Transverse colon (tissue), 4 donors: ENCODE measurements at regions not wholly inside any gene's neighbourhood (a gene's known extent, or its start where the extent isn't known, plus 50 kb on each side); places are given as distances from the start of the nearest gene placed in this dataset.

Experiments
- DNase-seq: peaks from one replicate; pipeline ENCODE4 v3.0.0-alpha.2; 2019
- H3K27ac ChIP-seq, 4 donors: fragments of 200-600 bp; sonication (generic); 2 replicates each; pipeline ENCODE4 v1.5.1; 2016 to 2018; ENCODE audit warnings: inconsistent platforms in 4 of 4
- H3K27me3 ChIP-seq: fragments of 200-600 bp; sonication (generic); 2 replicates; pipeline ENCODE4 v1.5.1; 2017; ENCODE audit warnings: inconsistent platforms
- H3K36me3 ChIP-seq, 4 donors: fragments of 200-600 bp; sonication (generic); 2 replicates each; pipeline ENCODE4 v1.5.1; 2017 to 2019; ENCODE audit warnings: inconsistent platforms in 4 of 4
- H3K4me1 ChIP-seq, 4 donors: fragments of 200-600 bp; sonication (generic); 2 replicates each; pipeline ENCODE4 v1.5.1; 2017 to 2020; ENCODE audit warnings: inconsistent platforms in 4 of 4
- H3K4me3 ChIP-seq, 4 donors: fragments of 200-600 bp; sonication (generic); 1 replicate in 1 of 4; 2 replicates in 3 of 4; pipeline versions ENCODE4 v1.5.1 to v1.6.1; 2017 to 2019; ENCODE audit warnings: inconsistent platforms in 4 of 4
- H3K9me3 ChIP-seq, 2 donors: fragments of 200-600 bp; sonication (generic); 2 replicates each; pipeline ENCODE4 v1.5.1; 2017 to 2019; ENCODE audit warnings: inconsistent platforms in 2 of 2
- EP300 ChIP-seq: sonication (generic); formaldehyde crosslinking; IDR thresholded peaks from one replicate; pipeline ENCODE4 v1.6.1; 2017; ENCODE audit warnings: antibody characterized with exemption, low read depth
- POLR2A ChIP-seq: fragments of 450-650 bp; IDR thresholded peaks from one replicate; pipeline ENCODE4 v1.6.1; 2016; ENCODE audit warnings: antibody characterized with exemption, mild to moderate bottlenecking, moderate library complexity
- POLR2AphosphoS5 ChIP-seq, 3 donors: sonication (generic); formaldehyde crosslinking; IDR thresholded peaks; one replicate each; pipeline ENCODE4 v1.6.1; 2016; ENCODE audit warnings: antibody characterized with exemption in 3 of 3
- WGBS, 2 donors: methylation state at CpG; one replicate each; pipeline ENCODE4 v1.1.5; 2018; ENCODE audit warnings: low coverage in 1 of 2; 5-methylcytosine and 5-hydroxymethylcytosine counted together
- in situ Hi-C, 4 donors: fragments of 200-750 bp; cut with MboI; loops; one replicate each; pipeline versions ENCODE4 v1.15.0 to v1.15.1; 2017; ENCODE audit warnings: low sequenced_read_pairs in 3 of 4, low pct_ligation_motif_present in 1 of 4, low pct_unique_long_range_greater_than_20kb in 1 of 4
- intact Hi-C: fragments of 100-400 bp; cut with DNase I; formaldehyde crosslinking; loops from one replicate; pipeline ENCODE4 v1.15.1; 2023; ENCODE audit warnings: low total_unique reads
- TF ChIP-seq, protein P1 (sequence below), 5 experiments: fragments of 200-600 bp in 3 of 5; fragments of 450-650 bp in 2 of 5; sonication (generic) in 3 of 5; IDR thresholded peaks; 1 replicate in 2 of 5; 2 replicates in 3 of 5; pipeline ENCODE4 v1.5.1; 2016 to 2017; ENCODE audit warnings: antibody characterized with exemption in 5 of 5, inconsistent platforms in 3 of 5, mild to moderate bottlenecking in 2 of 5, moderate library complexity in 1 of 5

DNA sequence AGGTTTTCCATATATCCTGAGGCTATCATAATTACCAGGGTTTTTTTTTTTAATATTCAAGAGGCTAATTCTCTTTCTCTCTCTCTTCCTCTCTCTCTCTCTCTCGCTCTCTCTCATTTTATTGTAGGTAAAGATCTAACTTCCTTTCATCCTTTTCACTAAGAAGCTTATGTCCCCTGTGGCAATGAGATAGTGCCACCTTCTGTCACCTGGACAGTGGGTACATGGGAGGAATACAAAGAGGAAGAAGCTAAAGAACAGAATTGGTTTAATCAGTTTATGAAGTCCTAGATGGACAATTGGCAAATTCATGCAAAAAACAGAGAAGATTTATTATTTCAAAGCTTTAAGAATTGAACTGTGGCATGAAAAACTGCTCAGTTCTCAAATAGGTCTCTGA, 1582.3 kb upstream of the TMEFF2 start:
- no peak for TF ChIP-seq EP300
- TF ChIP-seq, protein P1, sequence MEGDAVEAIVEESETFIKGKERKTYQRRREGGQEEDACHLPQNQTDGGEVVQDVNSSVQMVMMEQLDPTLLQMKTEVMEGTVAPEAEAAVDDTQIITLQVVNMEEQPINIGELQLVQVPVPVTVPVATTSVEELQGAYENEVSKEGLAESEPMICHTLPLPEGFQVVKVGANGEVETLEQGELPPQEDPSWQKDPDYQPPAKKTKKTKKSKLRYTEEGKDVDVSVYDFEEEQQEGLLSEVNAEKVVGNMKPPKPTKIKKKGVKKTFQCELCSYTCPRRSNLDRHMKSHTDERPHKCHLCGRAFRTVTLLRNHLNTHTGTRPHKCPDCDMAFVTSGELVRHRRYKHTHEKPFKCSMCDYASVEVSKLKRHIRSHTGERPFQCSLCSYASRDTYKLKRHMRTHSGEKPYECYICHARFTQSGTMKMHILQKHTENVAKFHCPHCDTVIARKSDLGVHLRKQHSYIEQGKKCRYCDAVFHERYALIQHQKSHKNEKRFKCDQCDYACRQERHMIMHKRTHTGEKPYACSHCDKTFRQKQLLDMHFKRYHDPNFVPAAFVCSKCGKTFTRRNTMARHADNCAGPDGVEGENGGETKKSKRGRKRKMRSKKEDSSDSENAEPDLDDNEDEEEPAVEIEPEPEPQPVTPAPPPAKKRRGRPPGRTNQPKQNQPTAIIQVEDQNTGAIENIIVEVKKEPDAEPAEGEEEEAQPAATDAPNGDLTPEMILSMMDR (IDR thresholded peaks at IDR 0.05) = no peak
- TF ChIP-seq POLR2A = no peak
- TF ChIP-seq POLR2AphosphoS5 (IDR thresholded peaks at IDR 0.05) = no peak
- no peak overlapping the region for H3K27ac ChIP-seq
- WGBS, 2 donors = 51 to 100% methylated on average over 1 of the region's 1 CpG
- intact Hi-C loops (no loop called here), in situ Hi-C loops (no loop called here)
- DNase-seq = no peak
- H3K4me3 ChIP-seq = no peak overlapping the region
- no peaks in the 10 kb centered on the region for H3K9me3 ChIP-seq
- H3K27me3 ChIP-seq = no peaks in the 10 kb centered on the region
- no peaks in the 10 kb centered on the region for H3K4me1 ChIP-seq
- no peaks in the 10 kb centered on the region for H3K36me3 ChIP-seq

DNA sequence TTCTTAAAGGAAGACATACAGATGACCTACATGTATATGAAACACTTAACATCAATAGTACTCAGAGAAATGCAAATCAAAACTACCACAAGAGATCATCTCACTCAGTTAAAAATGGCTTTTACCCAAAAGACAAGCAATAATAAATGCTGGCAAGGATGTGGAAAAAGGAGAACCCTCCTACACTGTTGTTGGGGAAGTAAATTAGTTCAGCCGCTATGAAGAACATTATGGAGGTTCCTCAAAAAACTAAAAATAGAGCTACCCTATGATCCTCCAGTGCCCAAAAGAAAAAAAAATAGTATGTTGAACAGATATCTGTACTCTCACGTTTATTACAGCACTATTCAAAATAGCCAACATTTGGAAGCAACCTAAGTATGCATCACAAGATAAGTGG, 1579.4 kb upstream of the TMEFF2 start:
- TF ChIP-seq EP300 (no peak), POLR2A (no peak), POLR2AphosphoS5 (IDR thresholded peaks at IDR 0.05) (no peak)
- TF ChIP-seq, protein P1 (IDR thresholded peaks at IDR 0.05) = no peak
- 55 to 77% methylated on average over 2 of the region's 2 CpGs for WGBS, 2 donors
- no peak overlapping the region for H3K4me3 ChIP-seq
- DNase-seq = no peak
- in situ Hi-C loops = no loop called here
- H3K27me3 ChIP-seq = no peaks in the 10 kb centered on the region
- intact Hi-C loops = no loop called here
- H3K9me3 ChIP-seq = no peaks in the 10 kb centered on the region
- no peaks in the 10 kb centered on the region for H3K4me1 ChIP-seq
- H3K36me3 ChIP-seq = no peaks in the 10 kb centered on the region
- H3K27ac ChIP-seq = no peak overlapping the region

DNA sequence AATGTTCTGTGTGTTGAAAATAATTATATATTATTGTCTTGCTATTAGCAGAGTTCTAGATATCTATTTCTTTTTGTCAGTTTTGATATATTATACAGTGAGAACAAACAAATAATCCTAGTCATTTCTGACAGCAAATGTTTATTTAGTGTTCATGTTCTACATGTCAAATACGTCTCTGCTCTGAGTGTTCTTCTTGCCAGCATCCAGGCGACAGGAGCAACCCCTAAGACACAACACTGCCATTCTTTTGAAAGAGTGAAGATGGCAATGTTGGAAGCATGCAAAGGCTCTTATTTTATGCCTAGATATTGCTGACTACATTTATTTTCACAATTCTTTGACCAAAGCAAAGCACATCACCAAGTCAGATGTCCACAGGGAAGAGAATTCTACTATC, 1556.6 kb upstream of the TMEFF2 start:
- no peak for DNase-seq
- intact Hi-C loops (no loop called here), in situ Hi-C loops (no loop called here)
- Histone ChIP-seq H3K4me3 (no peak overlapping the region), H3K9me3 (no peaks in the 10 kb centered on the region), H3K27ac (no peak overlapping the region), H3K36me3 (no peaks in the 10 kb centered on the region), H3K27me3 (no peaks in the 10 kb centered on the region), H3K4me1 (no peaks in the 10 kb centered on the region)
- TF ChIP-seq, protein P1 (IDR thresholded peaks at IDR 0.05) = no peak
- TF ChIP-seq EP300 (no peak), POLR2AphosphoS5 (IDR thresholded peaks at IDR 0.05) (no peak), POLR2A (no peak)
- 57 to 58% methylated on average over 2 of the region's 2 CpGs for WGBS, 2 donors

DNA sequence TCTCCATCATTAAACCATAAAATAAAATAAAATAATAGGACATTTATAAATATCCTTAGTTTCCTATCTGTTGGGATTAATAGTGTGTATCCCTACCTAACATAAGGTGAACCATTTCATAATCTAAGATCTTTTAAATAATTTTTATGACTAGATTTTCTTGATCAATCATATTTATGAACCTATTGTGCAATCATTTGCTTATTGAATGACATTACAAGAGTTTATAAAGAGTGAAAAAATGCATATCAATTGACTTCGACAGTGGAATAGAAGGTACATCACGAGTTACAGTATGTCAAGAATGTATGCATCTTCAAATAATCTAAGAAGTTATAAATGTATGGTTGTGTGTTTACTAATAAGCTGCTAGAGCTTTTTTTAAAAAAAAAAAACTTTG, 1554.8 kb upstream of the TMEFF2 start:
- no peaks in the 10 kb centered on the region for H3K27me3 ChIP-seq
- TF ChIP-seq, protein P1 (IDR thresholded peaks at IDR 0.05) = no peak
- TF ChIP-seq POLR2AphosphoS5 (IDR thresholded peaks at IDR 0.05) (no peak), POLR2A (no peak), EP300 (no peak)
- in situ Hi-C loops = no loop called here
- no peak overlapping the region for H3K4me3 ChIP-seq
- no peaks in the 10 kb centered on the region for H3K36me3 ChIP-seq
- intact Hi-C loops = no loop called here
- no peak for DNase-seq
- WGBS, 2 donors = 62 to 67% methylated on average over 2 of the region's 2 CpGs
- H3K27ac ChIP-seq = no peak overlapping the region
- H3K9me3 ChIP-seq = no peaks in the 10 kb centered on the region
- H3K4me1 ChIP-seq = no peaks in the 10 kb centered on the region
